Spleen (tissue), 7 donors: ENCODE measurements at regions not wholly inside any gene's neighbourhood (a gene's known extent, or its start where the extent isn't known, plus 50 kb on each side); places are given as distances from the start of the nearest gene placed in this dataset.

Experiments used
- CTCF ChIP-seq, 11 experiments: fragments of 200-600 bp in 7 of 11; fragments of 450-650 bp in 4 of 11; sonication (generic) in 4 of 11; IDR thresholded peaks in 8 of 11; conservative IDR thresholded peaks in 3 of 11; 1 replicate in 7 of 11; 2 replicates in 4 of 11; pipeline versions ENCODE4 v1.4.0 to v1.8.0; 2016 to 2021; ENCODE audit warnings: antibody characterized with exemption in 11 of 11, inconsistent platforms in 4 of 11, mild to moderate bottlenecking in 1 of 11
- POLR2A ChIP-seq, 3 donors: fragments of 450-650 bp; IDR thresholded peaks; one replicate each; pipeline ENCODE4 v1.5.1; 2017; ENCODE audit warnings: antibody characterized with exemption in 3 of 3, mild to moderate bottlenecking in 1 of 3
- donor health status: DM: no; HTN: no; CAD: no; lungs with moderate emphysema.
- donor health status: DM: no; HTN: no; CAD: no.
- donor health status: DM: no; HTN: no; CAD: no.

- TF ChIP-seq CTCF (IDR thresholded peaks at IDR 0.05 in 8 of 11, conservative IDR thresholded peaks at IDR 0.05 in 3 of 11) (no peak), POLR2A (IDR thresholded peaks at IDR 0.05) (no peak)
Measured at GRCh38 chr6:93088621-93089501, 330.5 kb downstream of the EPHA7 start.
